Activated naive CD4-positive, alpha-beta T cell treated with anti-CD3 and anti-CD28 coated beads, Interleukin-2, amount 50 U/mL, for 24 hours (primary cell): ENCODE measurements at regions not wholly inside any gene's neighbourhood (a gene's known extent, or its start where the extent isn't known, plus 50 kb on each side); places are given as distances from the start of the nearest gene placed in this dataset.

Experiments
- H3K27ac Mint-ChIP-seq: one replicate; pipeline ENCODE4 v1.8.0; 2021; ENCODE audit warnings: mild to moderate bottlenecking, mixed read lengths
- H3K27me3 Mint-ChIP-seq: one replicate; pipeline ENCODE4 v1.8.0; 2021; ENCODE audit warnings: mixed read lengths
- H3K36me3 Mint-ChIP-seq: one replicate; pipeline ENCODE4 v1.8.0; 2021; ENCODE audit warnings: mixed read lengths
- H3K4me1 Mint-ChIP-seq: one replicate; pipeline ENCODE4 v1.8.0; 2021; ENCODE audit warnings: mixed read lengths
- H3K4me3 Mint-ChIP-seq: one replicate; pipeline ENCODE4 v1.8.0; 2021; ENCODE audit warnings: mild to moderate bottlenecking, mixed read lengths
- H3K9me3 Mint-ChIP-seq: one replicate; pipeline ENCODE4 v1.8.0; 2021; ENCODE audit warnings: mixed read lengths

DNA sequence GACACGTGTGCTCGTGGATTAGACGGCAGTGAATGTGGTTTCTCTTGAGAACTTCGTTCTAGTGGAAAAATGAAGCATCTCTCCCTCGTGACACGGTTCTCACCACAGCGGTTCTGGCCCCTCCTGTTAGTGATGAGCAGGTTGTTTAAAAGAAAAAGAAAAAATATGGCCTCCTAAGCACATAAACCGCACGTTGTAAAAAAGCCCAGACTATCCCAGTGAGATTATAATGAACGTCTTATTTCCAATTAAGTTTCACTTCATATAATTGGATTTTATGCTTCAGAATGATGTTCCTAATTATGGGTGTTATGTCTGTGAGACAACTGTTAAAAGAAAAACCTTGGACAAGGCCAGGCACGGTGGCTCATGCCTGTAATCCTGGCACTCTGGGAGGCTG, 74.5 kb upstream of the FRMD1 start:
- Mint-ChIP-seq H3K27me3 (peaks cover 2% of the 10 kb centered on the region), H3K36me3 (no peaks in the 10 kb centered on the region), H3K27ac (no peak overlapping the region), H3K9me3 (no peaks in the 10 kb centered on the region), H3K4me1 (no peaks in the 10 kb centered on the region), H3K4me3 (no peak overlapping the region)

DNA sequence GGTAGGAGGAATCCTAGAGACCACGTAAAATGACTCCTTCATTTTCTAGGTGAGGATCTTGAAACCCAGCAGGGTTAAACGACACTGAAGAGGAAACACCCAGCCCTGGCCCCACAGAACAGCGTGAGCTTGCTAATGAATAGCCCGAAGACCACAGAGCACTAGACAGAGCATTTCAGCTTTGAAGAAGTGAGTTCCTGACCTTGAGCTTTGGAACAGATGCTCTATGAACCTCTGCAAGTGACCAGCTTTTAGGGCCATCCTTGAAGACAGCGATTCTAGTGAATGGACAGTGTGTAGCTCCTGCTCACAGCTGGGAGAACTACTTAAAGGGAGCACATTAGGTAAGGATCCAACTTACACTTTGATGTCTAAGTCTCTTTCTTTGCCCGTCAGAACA, 74.0 kb upstream of the FRMD1 start:
- Mint-ChIP-seq H3K36me3 (no peaks in the 10 kb centered on the region), H3K9me3 (no peaks in the 10 kb centered on the region), H3K27me3 (peaks cover 3% of the 10 kb centered on the region), H3K27ac (no peak overlapping the region), H3K4me1 (no peaks in the 10 kb centered on the region), H3K4me3 (no peak overlapping the region)

DNA sequence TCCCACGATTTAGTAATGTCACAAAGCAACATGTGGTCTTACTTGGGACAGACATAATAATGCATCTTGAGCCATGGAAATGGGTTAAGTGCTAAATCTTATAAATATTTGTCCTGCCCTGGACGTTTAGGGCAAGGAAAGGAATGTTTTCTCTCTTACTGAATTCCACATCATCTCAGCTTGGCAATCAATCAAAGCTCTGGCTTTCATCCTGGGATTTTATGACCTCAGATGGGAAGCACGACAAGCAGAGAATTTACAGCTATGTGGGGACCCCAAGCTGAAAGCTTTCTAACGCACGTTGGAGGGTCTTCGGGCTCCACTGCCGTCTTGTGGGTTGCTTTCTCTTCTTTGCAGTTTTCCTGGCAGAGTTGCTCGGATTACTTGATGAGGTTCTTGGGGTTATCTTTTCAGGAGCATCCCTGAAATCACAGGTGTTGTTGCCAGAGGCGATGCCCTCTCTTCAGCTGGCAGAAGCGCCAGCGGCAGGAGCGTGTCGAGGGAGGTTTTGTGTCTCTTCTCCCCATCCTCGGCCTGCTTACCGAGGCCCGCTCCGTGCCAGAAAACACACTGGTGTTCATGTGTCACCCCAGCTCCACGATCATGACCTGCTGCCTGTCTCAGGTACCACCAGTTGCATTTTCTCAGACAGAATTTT, 73.4 kb upstream of the FRMD1 start:
- Mint-ChIP-seq H3K4me1 (no peaks in the 10 kb centered on the region), H3K4me3 (no peak overlapping the region), H3K36me3 (no peaks in the 10 kb centered on the region), H3K27ac (no peak overlapping the region), H3K27me3 (peaks cover 2% of the 10 kb centered on the region), H3K9me3 (no peaks in the 10 kb centered on the region)

DNA sequence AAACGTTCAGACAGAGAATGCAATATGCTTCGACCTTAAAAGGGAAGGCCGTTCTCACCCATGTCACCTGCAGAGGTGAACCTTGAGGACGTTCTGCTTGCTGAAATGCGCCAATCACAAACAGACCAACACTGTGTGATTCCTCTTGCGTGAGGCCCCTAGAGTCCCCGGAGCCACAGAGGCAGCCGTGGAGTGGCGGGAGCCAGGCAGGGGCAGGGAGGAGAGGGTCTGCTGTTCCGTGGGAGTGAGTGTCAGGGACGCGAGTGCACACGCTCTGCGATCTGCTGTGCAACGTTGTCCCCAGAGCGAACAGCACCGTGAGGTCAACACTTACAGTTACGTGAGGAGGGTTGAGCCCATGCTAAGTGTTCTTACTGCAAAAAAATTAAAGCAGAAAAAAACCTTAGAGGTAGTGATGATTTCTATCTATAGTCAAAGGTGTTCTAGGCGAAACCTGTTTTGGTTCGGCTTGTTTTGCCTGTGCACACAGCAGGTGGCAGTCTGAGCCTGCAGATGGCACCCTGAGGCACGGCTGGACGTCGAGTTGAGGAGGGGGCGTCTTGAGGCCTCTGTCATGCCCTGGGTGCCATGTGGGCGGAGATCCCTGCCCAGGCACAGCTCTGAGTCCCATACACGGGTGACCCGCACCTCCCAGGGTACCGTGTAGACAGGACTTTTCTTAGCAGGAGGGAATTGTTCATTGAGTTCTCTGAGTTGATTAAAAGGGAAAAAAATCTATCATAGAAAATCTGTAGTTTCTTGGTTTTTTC, 71.7 kb upstream of the FRMD1 start:
- no peak overlapping the region for H3K27ac Mint-ChIP-seq
- H3K27me3 Mint-ChIP-seq: peaks cover 1% of the 10 kb centered on the region
- no peaks in the 10 kb centered on the region for H3K9me3 Mint-ChIP-seq
- no peaks in the 10 kb centered on the region for H3K4me1 Mint-ChIP-seq
- no peaks in the 10 kb centered on the region for H3K36me3 Mint-ChIP-seq
- H3K4me3 Mint-ChIP-seq: no peak overlapping the region

DNA sequence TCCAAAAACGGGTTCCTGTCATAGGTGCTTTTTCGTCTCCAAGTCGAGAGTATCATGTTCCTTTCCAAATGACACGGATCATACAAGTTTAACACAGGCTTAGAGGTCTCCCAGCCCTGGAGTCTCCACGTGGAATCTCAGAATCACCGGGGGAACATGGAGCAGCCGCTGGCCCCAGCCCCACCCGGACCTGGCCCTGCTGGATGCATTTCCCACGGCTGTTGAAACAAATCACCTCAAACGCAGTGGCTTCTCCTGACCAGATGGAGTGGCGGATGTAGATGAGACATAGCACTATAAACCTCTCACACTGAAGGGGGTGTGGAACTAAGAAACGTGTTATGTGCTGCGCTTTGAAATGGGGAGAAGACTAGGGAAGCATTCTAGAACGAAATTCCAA, 70.0 kb upstream of the FRMD1 start:
- no peak overlapping the region for H3K4me3 Mint-ChIP-seq
- no peaks in the 10 kb centered on the region for H3K4me1 Mint-ChIP-seq

DNA sequence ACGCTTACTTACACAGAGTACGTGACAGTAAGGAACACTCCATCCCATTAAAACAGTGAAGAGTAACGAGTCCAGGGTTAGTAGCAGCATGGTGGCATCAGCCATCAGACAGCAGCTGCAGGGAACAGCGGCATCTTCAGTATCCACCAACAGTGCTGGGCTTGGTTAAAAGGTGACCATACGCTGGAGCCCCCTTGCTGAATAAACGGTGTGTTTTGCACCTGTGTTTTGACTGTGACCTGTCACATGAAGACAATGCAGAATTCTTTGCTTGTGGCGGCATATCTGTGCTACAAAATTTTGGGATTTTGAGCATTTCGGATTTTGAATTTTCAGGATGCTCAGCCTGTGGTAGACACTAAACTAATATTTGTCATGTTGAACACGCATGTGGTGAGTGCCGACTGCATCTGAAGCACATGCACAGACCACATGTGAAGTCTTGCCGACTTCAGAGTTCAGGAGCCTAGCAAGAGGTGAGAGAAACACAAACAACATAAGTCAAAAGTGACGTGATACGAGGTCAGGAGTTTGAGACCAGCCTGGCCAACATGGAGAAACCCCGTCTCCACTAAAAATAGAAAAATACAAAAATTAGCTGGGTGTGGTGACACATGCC, 69.3 kb upstream of the FRMD1 start:
- Mint-ChIP-seq H3K27ac (no peak overlapping the region), H3K4me3 (no peak overlapping the region), H3K4me1 (no peaks in the 10 kb centered on the region), H3K36me3 (no peaks in the 10 kb centered on the region), H3K27me3 (peaks cover 16% of the 10 kb centered on the region), H3K9me3 (peaks cover 6% of the 10 kb centered on the region)

More for the DNA sequence above, 70.0 kb upstream of the FRMD1 start:
- Mint-ChIP-seq H3K27ac (no peak overlapping the region), H3K9me3 (peaks cover 6% of the 10 kb centered on the region), H3K27me3 (peaks cover 12% of the 10 kb centered on the region), H3K36me3 (no peaks in the 10 kb centered on the region)

DNA sequence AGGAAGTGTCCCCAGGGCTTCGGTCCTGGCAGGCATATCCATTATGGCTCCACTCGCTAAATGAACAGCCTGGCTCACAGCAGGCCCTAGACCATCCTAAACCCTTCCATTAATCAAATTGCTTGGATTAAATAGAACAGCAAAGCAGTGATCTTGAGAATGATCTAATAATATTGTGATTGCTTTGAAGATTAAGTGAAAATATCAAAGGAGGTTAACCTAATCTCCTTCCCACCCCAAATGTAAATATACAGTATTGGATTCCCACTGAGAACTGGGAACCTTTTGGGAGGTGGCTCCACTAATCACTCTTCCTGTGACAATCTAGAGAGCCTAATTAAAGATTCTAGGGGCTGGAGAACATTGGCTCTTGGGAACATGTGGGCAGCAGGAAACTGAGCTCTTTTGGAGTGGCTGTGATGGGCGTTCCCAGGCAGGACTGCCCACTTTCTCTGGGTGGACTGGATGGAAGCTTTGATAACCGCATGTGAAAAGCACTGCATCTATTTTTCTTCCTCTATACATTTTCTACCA, 68.3 kb upstream of the FRMD1 start:
- H3K27ac Mint-ChIP-seq: no peak overlapping the region
- H3K36me3 Mint-ChIP-seq: no peaks in the 10 kb centered on the region
- no peaks in the 10 kb centered on the region for H3K4me1 Mint-ChIP-seq
- H3K4me3 Mint-ChIP-seq: no peak overlapping the region
- peaks cover 6% of the 10 kb centered on the region for H3K9me3 Mint-ChIP-seq
- peaks cover 18% of the 10 kb centered on the region for H3K27me3 Mint-ChIP-seq

DNA sequence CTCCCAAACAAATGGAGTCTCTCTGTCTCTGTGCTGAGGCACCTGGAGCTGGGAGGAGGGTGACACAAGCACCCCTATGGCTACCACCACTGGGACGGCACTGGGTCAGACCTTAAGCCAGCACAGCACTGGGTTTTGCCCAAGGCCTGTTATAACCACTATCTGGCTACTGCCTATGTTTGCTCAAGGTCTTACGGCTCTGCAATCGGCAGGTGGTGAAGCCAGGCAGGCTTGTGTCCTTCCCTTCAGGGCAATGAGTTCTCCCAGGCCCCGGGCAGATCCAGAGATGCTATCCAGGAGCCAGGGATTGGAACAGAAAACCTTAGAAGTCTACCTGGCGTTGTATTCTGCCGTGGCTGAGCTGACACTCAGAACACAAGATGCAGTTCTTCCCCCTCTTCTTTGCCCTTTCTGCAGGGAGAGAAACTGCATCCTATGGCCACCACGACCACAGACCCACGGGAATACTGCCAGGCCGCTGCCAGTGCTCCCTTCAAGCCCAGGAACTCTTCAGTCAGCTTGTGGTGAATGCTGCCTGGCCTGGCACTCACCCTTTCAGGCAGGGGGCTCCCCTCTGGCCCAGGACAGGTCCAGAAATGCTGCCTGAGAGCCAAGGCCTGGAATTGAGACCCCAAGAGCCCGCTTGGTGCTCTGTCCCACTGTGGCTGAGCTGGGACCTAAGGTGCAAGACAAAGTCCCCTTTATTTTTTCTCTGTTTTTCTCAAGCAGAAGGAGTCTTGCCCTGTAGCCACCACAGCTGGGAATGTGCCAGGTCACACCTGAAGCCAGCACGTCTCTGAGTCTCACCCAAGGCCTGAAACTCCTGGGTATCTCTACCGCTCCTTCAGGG, 67.0 kb upstream of the FRMD1 start:
- Mint-ChIP-seq H3K4me3 (no peak overlapping the region), H3K27me3 (peaks cover 18% of the 10 kb centered on the region), H3K4me1 (no peaks in the 10 kb centered on the region), H3K27ac (no peak overlapping the region), H3K36me3 (no peaks in the 10 kb centered on the region), H3K9me3 (peaks cover 6% of the 10 kb centered on the region)

DNA sequence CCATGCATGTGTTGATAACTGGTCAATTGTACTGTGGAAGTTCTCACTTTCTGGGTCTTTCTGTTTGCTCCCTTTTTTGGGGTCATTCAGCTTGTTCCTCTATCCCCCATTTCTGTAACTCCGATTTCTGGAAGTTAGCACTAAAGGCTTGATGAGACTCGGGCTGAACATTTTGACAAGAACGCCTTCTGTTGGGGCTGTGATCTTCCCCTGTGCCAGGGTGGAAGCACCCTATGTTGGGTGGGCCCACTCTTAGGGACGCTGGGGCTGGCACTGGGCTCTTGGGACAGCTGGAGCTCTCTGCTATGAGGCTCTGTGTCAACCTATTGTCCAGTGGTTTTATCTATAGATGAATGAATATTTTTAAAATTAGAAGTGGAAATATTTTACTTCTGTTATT, 60.1 kb upstream of the FRMD1 start:
- H3K36me3 Mint-ChIP-seq: no peaks in the 10 kb centered on the region
- H3K9me3 Mint-ChIP-seq: peaks cover 2% of the 10 kb centered on the region
- H3K27me3 Mint-ChIP-seq: peaks cover 6% of the 10 kb centered on the region

DNA sequence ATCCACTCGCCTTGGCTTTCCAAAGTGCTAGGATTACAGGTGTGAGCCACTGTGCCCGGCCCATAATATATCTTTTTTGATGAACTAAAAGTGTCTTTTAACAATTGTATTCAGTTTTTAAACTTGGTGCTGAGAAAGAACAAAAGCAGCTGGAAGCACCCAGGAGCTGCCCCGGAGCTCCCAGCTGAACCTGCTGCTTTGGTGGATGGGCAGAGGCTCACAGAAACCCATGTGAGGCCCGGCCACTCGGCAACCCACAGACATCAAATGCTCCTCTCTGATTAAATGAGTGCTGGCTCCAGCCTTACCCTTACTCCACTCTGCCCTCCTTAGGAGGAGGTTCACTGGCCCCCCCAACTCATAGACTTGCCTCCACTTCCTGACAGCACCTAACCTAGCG, 59.4 kb upstream of the FRMD1 start:
- Mint-ChIP-seq H3K36me3 (no peaks in the 10 kb centered on the region), H3K4me3 (no peak overlapping the region), H3K4me1 (no peaks in the 10 kb centered on the region), H3K27ac (no peak overlapping the region), H3K9me3 (no peaks in the 10 kb centered on the region), H3K27me3 (peaks cover 3% of the 10 kb centered on the region)

More for the DNA sequence above, 60.1 kb upstream of the FRMD1 start:
- H3K4me3 Mint-ChIP-seq: no peak overlapping the region
- H3K27ac Mint-ChIP-seq: no peak overlapping the region
- no peaks in the 10 kb centered on the region for H3K4me1 Mint-ChIP-seq

DNA sequence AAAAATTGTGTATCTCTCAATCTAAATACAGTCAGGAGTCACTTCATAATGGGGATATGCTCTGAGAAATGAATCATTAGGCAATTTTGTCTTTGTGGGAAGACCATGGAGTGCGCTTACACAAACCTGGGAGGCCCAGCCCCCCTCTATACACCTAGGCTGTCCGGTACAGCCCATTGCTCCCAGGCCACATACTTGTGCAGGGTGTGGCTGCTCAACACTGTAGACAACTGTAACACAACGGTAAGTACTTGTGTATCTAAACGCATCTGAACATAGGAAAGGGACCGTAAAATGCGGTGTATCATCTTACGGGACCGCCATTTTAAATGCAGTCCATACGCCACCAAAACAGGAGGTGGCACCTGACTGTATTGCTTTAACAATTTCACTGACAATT, 58.0 kb upstream of the FRMD1 start:
- peaks cover 1% of the 10 kb centered on the region for H3K27me3 Mint-ChIP-seq
- H3K4me3 Mint-ChIP-seq: no peak overlapping the region
- no peaks in the 10 kb centered on the region for H3K36me3 Mint-ChIP-seq
- H3K9me3 Mint-ChIP-seq: no peaks in the 10 kb centered on the region
- H3K27ac Mint-ChIP-seq: no peak overlapping the region
- H3K4me1 Mint-ChIP-seq: no peaks in the 10 kb centered on the region

DNA sequence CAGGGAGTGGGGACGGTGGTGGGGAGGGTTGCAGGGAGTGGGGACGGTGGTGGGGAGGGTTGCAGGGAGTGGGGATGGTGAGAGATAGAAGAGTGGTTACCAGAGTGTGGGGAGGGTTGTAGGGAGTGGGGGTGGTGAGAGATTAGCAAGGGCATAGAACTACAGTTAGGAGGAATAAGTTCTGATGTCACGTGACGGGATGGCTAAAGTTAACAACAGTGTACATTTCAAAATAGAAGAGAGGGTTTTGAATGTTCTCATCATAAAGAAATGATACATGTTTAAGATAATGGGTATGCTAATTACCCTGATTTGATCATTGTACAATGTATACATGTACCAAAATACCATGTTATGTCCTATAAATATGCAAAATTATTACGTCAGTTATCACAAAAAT, 57.6 kb upstream of the FRMD1 start:
- Mint-ChIP-seq H3K4me3 (no peak overlapping the region), H3K9me3 (no peaks in the 10 kb centered on the region), H3K36me3 (no peaks in the 10 kb centered on the region), H3K27ac (no peak overlapping the region), H3K4me1 (no peaks in the 10 kb centered on the region), H3K27me3 (peaks cover 3% of the 10 kb centered on the region)

DNA sequence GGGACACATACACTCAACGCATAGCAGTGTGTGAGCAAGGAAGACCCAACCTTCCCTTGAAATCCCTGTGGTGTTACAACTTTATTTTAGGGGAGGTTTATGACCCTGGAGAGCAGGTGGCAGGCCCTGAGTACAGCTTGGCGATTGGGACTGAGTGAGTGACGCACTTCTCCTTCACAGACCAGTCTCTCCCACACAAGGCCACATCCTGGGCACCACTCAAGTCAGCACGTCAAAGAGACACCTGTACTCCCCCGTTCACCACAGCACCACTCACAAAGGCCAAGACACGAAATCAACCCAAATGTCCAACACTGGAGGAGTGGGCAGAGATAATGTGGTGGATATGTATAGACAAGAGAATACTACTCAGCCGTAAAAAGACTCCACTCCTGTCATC, 57.0 kb upstream of the FRMD1 start:
- Mint-ChIP-seq H3K27ac (no peak overlapping the region), H3K36me3 (no peaks in the 10 kb centered on the region), H3K4me3 (no peak overlapping the region), H3K4me1 (no peaks in the 10 kb centered on the region), H3K27me3 (peaks cover 6% of the 10 kb centered on the region), H3K9me3 (no peaks in the 10 kb centered on the region)

DNA sequence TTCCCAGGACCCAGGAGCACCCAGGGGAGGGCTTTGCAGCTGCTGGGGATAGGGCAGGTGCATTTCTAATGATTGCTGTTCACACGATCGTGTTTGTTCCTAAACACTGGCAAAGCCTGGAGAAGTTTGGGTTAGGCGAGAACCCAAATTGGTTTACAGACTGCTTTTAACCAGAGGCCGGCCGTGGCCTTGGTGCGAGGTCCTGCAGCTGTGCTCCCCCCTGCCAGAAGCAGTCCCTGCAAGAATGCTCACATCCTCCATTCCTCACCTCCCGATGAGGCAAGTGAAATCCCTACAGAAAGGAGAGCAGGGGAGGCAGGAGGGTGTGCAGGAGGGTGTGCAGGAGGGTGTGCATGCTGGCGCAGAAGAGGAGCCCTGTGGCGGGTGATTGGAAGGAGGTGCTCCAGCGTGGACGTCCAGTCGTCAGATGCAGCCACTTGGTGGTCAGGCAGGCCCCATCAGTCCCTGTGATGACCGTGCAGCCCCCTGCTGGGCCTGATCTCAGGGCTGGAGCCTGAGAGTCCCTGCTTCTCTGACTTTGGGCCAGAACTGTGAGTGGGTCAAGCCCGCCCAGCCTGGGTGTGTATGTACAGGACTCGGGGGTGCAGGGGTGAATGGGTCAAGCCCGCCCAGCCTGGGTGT, 55.7 kb upstream of the FRMD1 start:
- Mint-ChIP-seq H3K4me1 (no peaks in the 10 kb centered on the region), H3K36me3 (no peaks in the 10 kb centered on the region), H3K4me3 (no peak overlapping the region), H3K27me3 (peaks cover 6% of the 10 kb centered on the region), H3K27ac (no peak overlapping the region), H3K9me3 (no peaks in the 10 kb centered on the region)
